Suprapubic skin (tissue), 4 donors: ENCODE measurements at regions not wholly inside any gene's neighbourhood (a gene's known extent, or its start where the extent isn't known, plus 50 kb on each side); places are given as distances from the start of the nearest gene placed in this dataset.

ENCODE experiments used
- DNase-seq, 2 donors: peaks; one replicate each; pipeline ENCODE4 v3.0.0-alpha.2; 2019; ENCODE audit warnings: low spot score in 2 of 2
- H3K27ac ChIP-seq: fragments of 200-600 bp; sonication (generic); one replicate; pipeline ENCODE4 v1.5.1; 2019
- H3K27me3 ChIP-seq: fragments of 200-600 bp; sonication (generic); one replicate; pipeline ENCODE4 v1.5.1; 2019
- H3K36me3 ChIP-seq: fragments of 200-600 bp; sonication (generic); one replicate; pipeline ENCODE4 v1.5.1; 2019
- H3K4me1 ChIP-seq: fragments of 200-600 bp; sonication (generic); one replicate; pipeline ENCODE4 v1.5.1; 2019
- H3K4me3 ChIP-seq: fragments of 200-600 bp; sonication (generic); one replicate; pipeline ENCODE4 v1.5.1; 2019; ENCODE audit warnings: mild to moderate bottlenecking
- H3K9me3 ChIP-seq: fragments of 200-600 bp; sonication (generic); one replicate; pipeline ENCODE4 v1.5.1; 2019
- CTCF ChIP-seq, 2 donors: fragments of 200-600 bp in 1 of 2; fragments of 450-650 bp in 1 of 2; sonication (generic) in 1 of 2; IDR thresholded peaks; one replicate each; pipeline ENCODE4 v1.5.1; 2016 to 2019; ENCODE audit warnings: antibody characterized with exemption in 2 of 2, mild to moderate bottlenecking in 1 of 2, moderate library complexity in 1 of 2
- EP300 ChIP-seq: sonication (generic); formaldehyde crosslinking; IDR thresholded peaks from one replicate; pipeline ENCODE4 v1.6.1; 2017; ENCODE audit warnings: antibody characterized with exemption
- POLR2A ChIP-seq, 2 donors: fragments of 450-650 bp; IDR thresholded peaks; one replicate each; pipeline ENCODE4 v1.6.1; 2017; ENCODE audit warnings: antibody characterized with exemption in 2 of 2, mild to moderate bottlenecking in 2 of 2, moderate library complexity in 2 of 2
- POLR2AphosphoS5 ChIP-seq, 3 donors: sonication (generic); formaldehyde crosslinking; IDR thresholded peaks; one replicate each; pipeline ENCODE4 v1.6.1; 2017; ENCODE audit warnings: antibody characterized with exemption in 3 of 3
- WGBS: methylation state at CpG from one replicate; pipeline ENCODE4 v1.1.5; 2018; 5-methylcytosine and 5-hydroxymethylcytosine counted together

GRCh38 chr16:80466024-80466987, 74.5 kb upstream of the DYNLRB2 start:
- Histone ChIP-seq H3K9me3 (no peaks in the 10 kb centered on the region), H3K4me3 (no peak overlapping the region), H3K4me1 (peaks cover 7% of the 10 kb centered on the region), H3K27ac (no peak overlapping the region), H3K36me3 (no peaks in the 10 kb centered on the region), H3K27me3 (no peaks in the 10 kb centered on the region)
- TF ChIP-seq EP300: no peak
- TF ChIP-seq POLR2A (IDR thresholded peaks at IDR 0.05): no peak
- peak; percentile 79 for TF ChIP-seq CTCF (IDR thresholded peaks at IDR 0.05)
- no peak for TF ChIP-seq POLR2AphosphoS5 (IDR thresholded peaks at IDR 0.05)
- peak; percentile 80 to 86 for DNase-seq
- WGBS: 34% methylated on average over 24 of the region's 24 CpGs

GRCh38 chr16:80463751-80464495, 76.9 kb upstream of the DYNLRB2 start:
- no peak for DNase-seq
- 92% methylated on average over 8 of the region's 8 CpGs for WGBS
- peaks cover 13% of the 10 kb centered on the region for H3K4me1 ChIP-seq
- no peak overlapping the region for H3K4me3 ChIP-seq
- H3K36me3 ChIP-seq: no peaks in the 10 kb centered on the region
- TF ChIP-seq POLR2AphosphoS5 (IDR thresholded peaks at IDR 0.05): no peak
- no peak for TF ChIP-seq EP300
- TF ChIP-seq POLR2A (IDR thresholded peaks at IDR 0.05): no peak
- no peak for TF ChIP-seq CTCF (IDR thresholded peaks at IDR 0.05)
- H3K9me3 ChIP-seq: no peaks in the 10 kb centered on the region
- no peak overlapping the region for H3K27ac ChIP-seq
- no peaks in the 10 kb centered on the region for H3K27me3 ChIP-seq

- Histone ChIP-seq H3K4me3 (no peak overlapping the region), H3K36me3 (no peaks in the 10 kb centered on the region), H3K4me1 (peaks cover 13% of the 10 kb centered on the region), H3K27me3 (no peaks in the 10 kb centered on the region), H3K9me3 (no peaks in the 10 kb centered on the region), H3K27ac (no peak overlapping the region)
- TF ChIP-seq EP300: no peak
- TF ChIP-seq POLR2AphosphoS5 (IDR thresholded peaks at IDR 0.05): no peak
- TF ChIP-seq CTCF (IDR thresholded peaks at IDR 0.05): no peak
- no peak for TF ChIP-seq POLR2A (IDR thresholded peaks at IDR 0.05)
- no peak for DNase-seq
- 69% methylated on average over 2 of the region's 2 CpGs for WGBS
These were observed 77.5 kb upstream of the DYNLRB2 start for GRCh38 chr16:80463326-80463725.

- H3K36me3 ChIP-seq: no peaks in the 10 kb centered on the region
- 93% methylated on average over 7 of the region's 7 CpGs for WGBS
- no peak for TF ChIP-seq POLR2AphosphoS5 (IDR thresholded peaks at IDR 0.05)
- no peak for TF ChIP-seq EP300
- TF ChIP-seq CTCF (IDR thresholded peaks at IDR 0.05): no peak
- no peak overlapping the region for H3K27ac ChIP-seq
- H3K27me3 ChIP-seq: no peaks in the 10 kb centered on the region
- H3K4me1 ChIP-seq: peaks cover 13% of the 10 kb centered on the region
- no peak overlapping the region for H3K4me3 ChIP-seq
- no peaks in the 10 kb centered on the region for H3K9me3 ChIP-seq
- no peak for DNase-seq
These were observed 77.9 kb upstream of the DYNLRB2 start for GRCh38 chr16:80462917-80463316.

- H3K9me3 ChIP-seq: no peaks in the 10 kb centered on the region
- no peak overlapping the region for H3K4me3 ChIP-seq
- no peak overlapping the region for H3K27ac ChIP-seq
- peaks cover 6% of the 10 kb centered on the region for H3K4me1 ChIP-seq
- no peaks in the 10 kb centered on the region for H3K27me3 ChIP-seq
- no peak for DNase-seq
- TF ChIP-seq POLR2A (IDR thresholded peaks at IDR 0.05): no peak
- H3K36me3 ChIP-seq: no peaks in the 10 kb centered on the region
- 72% methylated on average over 1 of the region's 1 CpG for WGBS
These were observed 79.8 kb upstream of the DYNLRB2 start for GRCh38 chr16:80460988-80461387.
